ENCODE measurements at regions not wholly inside any gene's neighbourhood (a gene's known extent, or its start where the extent isn't known, plus 50 kb on each side); places are given as distances from the start of the nearest gene placed in this dataset.

GRCh38 chr1:238063454-238063853 lies 172.7 kb upstream of the ZP4 start:
- POLR2A ChIA-PET: no interaction called here
- no peaks in the 10 kb centered on the region for H3K9me1 ChIP-seq (replicated peaks; ENCODE audit: control insufficient read depth, extremely low read depth, insufficient read depth, low read length)
- intact Hi-C loops (cut with micrococcal nuclease): no loop called here
- H3K9ac ChIP-seq (replicated peaks; ENCODE audit: extremely low read depth, insufficient read depth, low read length): no peak overlapping the region
- CTCF ChIA-PET: no interaction called here
- H2AFZ ChIP-seq (ENCODE audit: low read depth, low read length): no peak overlapping the region
- no peak overlapping the region for H3K4me2 ChIP-seq (ENCODE audit: insufficient read depth, low read length)
- FAIRE-seq: no peak
- H4K20me1 ChIP-seq (replicated peaks; ENCODE audit: control insufficient read depth, extremely low read depth, insufficient read depth, low read length): no peaks in the 10 kb centered on the region
- DNase-seq (ENCODE audit: low read depth, low spot score): no peak
- TF ChIP-seq GATA2 (IDR thresholded peaks at IDR 0.05; ENCODE audit: insufficient read depth, insufficient read length, low read depth, low read length) (no peak), CTCF (IDR thresholded peaks at IDR 0.05; ENCODE audit: extremely low read depth in 1 of 2, insufficient read depth in 1 of 2, low read depth in 1 of 2, low read length in 2 of 2) (no peak), EZH2 (IDR thresholded peaks at IDR 0.05; ENCODE audit: borderline replicate concordance, low read depth, low read length, severe bottlenecking) (no peak), POLR2AphosphoS5 (IDR thresholded peaks at IDR 0.05; ENCODE audit: insufficient read depth, low read depth, low read length) (no peak), MYC (IDR thresholded peaks at IDR 0.05; ENCODE audit: low read depth, low read length) (no peak), FOS (IDR thresholded peaks at IDR 0.05; ENCODE audit: borderline replicate concordance, insufficient read depth, low read length) (no peak), POLR2A (IDR thresholded peaks at IDR 0.05; ENCODE audit: low read depth, low read length) (no peak), JUN (IDR thresholded peaks at IDR 0.05; ENCODE audit: borderline replicate concordance, insufficient read depth, insufficient read length, low read depth) (no peak)
- TF ChIP-seq, protein P1, sequence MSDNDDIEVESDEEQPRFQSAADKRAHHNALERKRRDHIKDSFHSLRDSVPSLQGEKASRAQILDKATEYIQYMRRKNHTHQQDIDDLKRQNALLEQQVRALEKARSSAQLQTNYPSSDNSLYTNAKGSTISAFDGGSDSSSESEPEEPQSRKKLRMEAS (IDR thresholded peaks at IDR 0.05; ENCODE audit: insufficient read depth, insufficient read length): no peak
- no peaks in the 10 kb centered on the region for H3K36me3 ChIP-seq (ENCODE audit: control insufficient read depth in 2 of 2, extremely low read depth in 1 of 2, insufficient read depth in 2 of 2, low read length in 2 of 2)
- BruUV-seq (replicated peaks): no TSS peak
- no peaks in the 10 kb centered on the region for H3K79me2 ChIP-seq (ENCODE audit: control insufficient read depth, insufficient read depth, low read length)
- H3K4me1 ChIP-seq (ENCODE audit: control insufficient read depth, extremely low read depth, insufficient read depth, low read length): no peaks in the 10 kb centered on the region
- peaks cover 4% of the 10 kb centered on the region for H3K9me3 ChIP-seq (replicated peaks; ENCODE audit: control insufficient read depth, insufficient read depth, low read length)
- no peaks in the 10 kb centered on the region for H3K27me3 ChIP-seq (ENCODE audit: control insufficient read depth in 2 of 2, insufficient read depth in 2 of 2, low read length in 2 of 2)
- H3K27ac ChIP-seq (ENCODE audit: insufficient read depth, low read depth, low read length): no peak overlapping the region
- dilution Hi-C loops (cut with MboI; ENCODE audit: extremely low pct_ligation_motif_present, low sequenced_read_pairs): no loop called here
- H3K4me3 ChIP-seq (replicated peaks in 1 of 3; ENCODE audit: insufficient read depth in 1 of 3, low read depth in 1 of 3, low read length in 3 of 3): no peak overlapping the region

Data from endothelial cell of umbilical vein (primary cell).